ENCODE measurements at regions not wholly inside any gene's neighbourhood (a gene's known extent, or its start where the extent isn't known, plus 50 kb on each side); places are given as distances from the start of the nearest gene placed in this dataset.

DNA sequence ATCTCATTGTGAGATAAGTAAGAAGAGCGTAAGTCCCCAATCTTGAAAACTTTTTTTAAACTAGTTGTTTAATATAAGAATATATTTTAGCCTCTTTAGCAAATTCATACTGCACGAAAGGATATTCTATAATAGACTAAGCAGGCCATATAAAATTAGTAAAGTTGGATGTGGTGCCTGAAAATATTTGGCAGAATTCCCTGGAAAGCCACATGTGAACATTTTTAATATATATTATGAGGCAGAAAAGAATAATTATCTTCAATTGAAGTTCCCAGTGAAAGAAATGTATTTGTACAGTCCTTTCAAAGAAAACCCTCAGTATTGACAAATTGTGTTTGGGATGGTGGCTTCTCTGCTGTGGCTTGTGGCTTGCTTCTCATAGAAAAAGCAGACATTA is 237.5 kb upstream of the JAG1 start:
- TF ChIP-seq, protein P1, sequence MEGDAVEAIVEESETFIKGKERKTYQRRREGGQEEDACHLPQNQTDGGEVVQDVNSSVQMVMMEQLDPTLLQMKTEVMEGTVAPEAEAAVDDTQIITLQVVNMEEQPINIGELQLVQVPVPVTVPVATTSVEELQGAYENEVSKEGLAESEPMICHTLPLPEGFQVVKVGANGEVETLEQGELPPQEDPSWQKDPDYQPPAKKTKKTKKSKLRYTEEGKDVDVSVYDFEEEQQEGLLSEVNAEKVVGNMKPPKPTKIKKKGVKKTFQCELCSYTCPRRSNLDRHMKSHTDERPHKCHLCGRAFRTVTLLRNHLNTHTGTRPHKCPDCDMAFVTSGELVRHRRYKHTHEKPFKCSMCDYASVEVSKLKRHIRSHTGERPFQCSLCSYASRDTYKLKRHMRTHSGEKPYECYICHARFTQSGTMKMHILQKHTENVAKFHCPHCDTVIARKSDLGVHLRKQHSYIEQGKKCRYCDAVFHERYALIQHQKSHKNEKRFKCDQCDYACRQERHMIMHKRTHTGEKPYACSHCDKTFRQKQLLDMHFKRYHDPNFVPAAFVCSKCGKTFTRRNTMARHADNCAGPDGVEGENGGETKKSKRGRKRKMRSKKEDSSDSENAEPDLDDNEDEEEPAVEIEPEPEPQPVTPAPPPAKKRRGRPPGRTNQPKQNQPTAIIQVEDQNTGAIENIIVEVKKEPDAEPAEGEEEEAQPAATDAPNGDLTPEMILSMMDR (conservative IDR thresholded peaks at IDR 0.05; ENCODE audit: low read depth, low read length): no peak
- H3K4me3 ChIP-seq (ENCODE audit: low read depth, low read length): no peak overlapping the region
- DNase-seq (ENCODE audit: low read depth): no peak

DNA sequence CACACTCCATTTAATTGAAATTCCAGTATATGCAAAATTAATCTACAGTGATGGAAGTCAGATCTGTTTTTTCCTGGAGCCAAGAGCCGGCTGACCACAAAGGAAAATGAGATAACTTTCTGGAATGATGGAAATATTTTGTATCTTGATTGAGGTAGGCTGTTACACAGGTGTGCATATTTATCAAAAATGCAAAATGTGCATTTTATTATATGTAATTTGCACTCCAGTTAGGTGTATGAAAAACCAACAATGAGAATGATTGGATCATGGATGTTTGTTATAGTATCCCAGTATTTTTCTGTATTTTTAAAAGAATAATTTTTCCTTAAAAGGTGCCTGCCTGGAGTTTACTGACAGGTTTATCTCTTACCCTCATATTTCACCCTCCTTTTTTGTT is 242.0 kb upstream of the JAG1 start:
- no peak for DNase-seq (ENCODE audit: low read depth)
- H3K4me3 ChIP-seq (ENCODE audit: low read depth, low read length): no peak overlapping the region
- TF ChIP-seq, protein P1 (conservative IDR thresholded peaks at IDR 0.05; ENCODE audit: low read depth, low read length): no peak

DNA sequence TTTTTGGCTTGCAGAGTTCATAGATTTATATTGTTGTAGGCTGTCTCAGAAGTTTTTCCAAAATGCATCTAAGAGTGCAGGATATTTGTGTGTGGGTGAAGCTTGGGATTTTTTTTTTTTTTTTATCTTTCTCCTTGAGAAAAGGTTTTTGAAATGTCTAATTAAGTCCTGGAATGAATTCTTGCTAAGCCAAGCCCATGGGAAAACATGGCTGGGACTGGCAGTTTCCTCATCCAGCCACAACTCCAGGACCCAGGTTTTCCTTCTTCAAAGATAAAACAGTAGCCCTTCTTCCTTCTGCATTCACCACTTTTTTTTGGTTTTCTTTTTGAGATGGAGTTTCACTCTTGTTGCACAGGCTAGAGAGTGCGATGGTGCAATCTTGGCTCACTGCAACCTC is 242.5 kb upstream of the JAG1 start:
- DNase-seq (ENCODE audit: low read depth): no peak
- H3K4me3 ChIP-seq (ENCODE audit: low read depth, low read length): no peak overlapping the region
- TF ChIP-seq, protein P1 (conservative IDR thresholded peaks at IDR 0.05; ENCODE audit: low read depth, low read length): no peak

DNA sequence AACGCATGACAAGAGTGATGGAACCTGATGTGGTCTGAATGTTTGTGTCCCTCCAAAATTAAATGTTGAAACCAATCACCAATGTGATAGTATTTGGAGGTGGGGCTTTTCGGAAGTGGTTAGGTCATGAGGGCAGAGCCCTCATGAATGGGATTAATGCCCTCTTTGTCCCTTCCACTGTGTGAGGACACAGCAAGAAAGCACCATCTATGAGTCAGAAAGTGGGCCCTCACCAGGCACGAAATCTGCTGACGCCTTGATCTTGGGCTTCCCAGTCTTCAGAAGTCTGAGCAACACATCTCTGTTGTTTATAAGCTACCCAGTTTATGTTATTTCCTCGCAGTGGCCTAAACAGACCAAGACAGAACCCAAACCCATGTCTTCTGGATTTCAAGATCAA is 244.0 kb upstream of the JAG1 start:
- TF ChIP-seq, protein P1 (conservative IDR thresholded peaks at IDR 0.05; ENCODE audit: low read depth, low read length): no peak
- H3K4me3 ChIP-seq (ENCODE audit: low read depth, low read length): no peak overlapping the region
- DNase-seq (ENCODE audit: low read depth): no peak

DNA sequence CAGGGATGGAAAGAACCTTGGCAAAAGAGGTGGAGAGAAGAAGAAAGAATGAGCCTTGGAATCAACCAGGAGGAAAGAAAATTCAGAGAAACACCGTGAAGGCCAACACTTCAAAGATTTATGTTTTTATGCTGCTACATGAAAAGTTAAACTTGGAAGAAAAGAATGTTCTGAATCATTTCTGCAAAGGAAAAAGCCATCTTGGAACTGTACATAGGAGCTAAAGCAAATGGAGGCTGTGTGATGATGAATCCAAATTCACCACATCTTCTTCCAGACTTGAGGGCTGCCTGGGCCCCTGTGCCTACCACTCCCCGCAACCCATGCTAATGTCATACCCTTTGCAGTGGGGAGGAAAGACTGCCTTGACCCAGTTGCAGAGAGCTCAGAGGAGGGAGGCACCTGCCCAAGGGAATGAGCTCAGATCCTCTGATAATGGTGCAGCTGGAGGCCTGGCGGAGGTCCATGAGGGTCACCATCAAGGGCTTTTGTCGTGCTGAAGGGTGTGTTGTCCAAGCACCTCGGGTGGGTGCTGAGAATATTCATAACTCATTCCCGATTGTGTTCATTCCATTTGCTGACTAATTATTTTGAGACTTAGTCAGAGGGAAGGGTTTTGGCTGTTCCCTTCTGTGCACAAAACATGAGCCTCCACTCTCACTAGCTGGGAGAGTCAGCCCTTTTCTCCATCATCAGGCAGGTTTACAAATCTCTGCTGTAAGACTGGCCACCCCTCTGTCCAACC is 245.8 kb upstream of the JAG1 start:
- no peak for DNase-seq (ENCODE audit: low read depth)
- no peak overlapping the region for H3K4me3 ChIP-seq (ENCODE audit: low read depth, low read length)
- TF ChIP-seq, protein P1 (conservative IDR thresholded peaks at IDR 0.05; ENCODE audit: low read depth, low read length): no peak

DNA sequence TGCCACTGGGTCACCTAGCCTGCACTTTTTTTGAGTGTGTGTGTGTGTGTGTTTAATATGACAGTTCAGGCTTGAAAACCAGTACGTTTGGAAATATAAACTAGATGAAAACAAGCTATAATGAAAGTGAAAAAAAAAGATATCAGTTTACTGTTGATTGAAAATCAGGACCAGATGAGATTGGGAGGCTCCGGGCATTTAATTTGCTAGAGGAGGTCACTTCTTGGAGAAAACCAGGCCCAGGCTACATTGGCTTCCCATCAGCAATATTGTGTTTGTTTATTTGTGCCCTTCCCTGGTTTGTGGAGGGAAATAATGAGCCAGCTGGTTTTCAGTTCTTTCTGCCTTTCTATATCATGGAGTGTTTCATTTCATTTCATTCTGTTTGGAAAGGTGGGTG is 246.6 kb upstream of the JAG1 start:
- H3K4me3 ChIP-seq (ENCODE audit: low read depth, low read length): no peak overlapping the region
- no peak for DNase-seq (ENCODE audit: low read depth)
- TF ChIP-seq, protein P1 (conservative IDR thresholded peaks at IDR 0.05; ENCODE audit: low read depth, low read length): no peak

DNA sequence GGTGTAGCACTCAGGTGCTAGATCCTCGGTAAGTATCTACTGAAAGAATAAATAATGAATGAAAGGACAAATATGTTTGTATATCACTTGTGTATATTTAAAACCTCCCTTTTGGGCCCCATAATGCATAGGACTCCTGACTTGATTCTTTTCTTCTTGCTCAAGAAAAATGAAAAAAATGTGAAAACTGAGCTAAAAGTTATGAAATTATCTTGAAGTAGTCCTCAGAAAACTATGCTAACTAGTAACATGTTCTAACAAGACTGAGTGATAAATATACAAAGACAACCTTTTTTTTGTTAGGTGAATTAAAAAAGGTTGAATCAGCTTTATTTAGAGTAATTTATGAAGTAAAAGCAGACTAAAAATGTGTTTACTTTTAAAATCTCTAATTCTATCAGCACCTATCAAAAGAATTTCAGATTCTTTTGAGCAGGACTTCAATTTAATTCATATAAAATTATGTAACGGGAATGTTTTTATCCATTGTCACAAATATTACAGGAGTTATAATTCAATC is 247.8 kb upstream of the JAG1 start:
- no peak for DNase-seq (ENCODE audit: low read depth)
- no peak overlapping the region for H3K4me3 ChIP-seq (ENCODE audit: low read depth, low read length)
- TF ChIP-seq, protein P1 (conservative IDR thresholded peaks at IDR 0.05; ENCODE audit: low read depth, low read length): no peak
